WTC11 (cell line): ENCODE measurements at regions not wholly inside any gene's neighbourhood (a gene's known extent, or its start where the extent isn't known, plus 50 kb on each side); places are given as distances from the start of the nearest gene placed in this dataset.

ENCODE experiments used
- ATAC-seq: fragments of 200-7000 bp; cut with Tn5 transposase; 2 replicates; pipeline ENCODE4 v1.10.0; 2021; ENCODE audit warnings: mild to moderate bottlenecking, moderate library complexity
- CTCF ChIA-PET: fragments of 300-600 bp; sonication (Branson Sonifier 250); formaldehyde crosslinking; loops from one replicate; lab custom pipeline; 2021; ENCODE audit warnings: antibody characterized with exemption; lab: Charles Lee
- POLR2A ChIA-PET: fragments of 350-600 bp; sonication (Branson Sonifier 250); formaldehyde crosslinking; loops from one replicate; lab custom pipeline; 2021; ENCODE audit warnings: antibody characterized with exemption; lab: Charles Lee
- DNase-seq: peaks from one replicate; pipeline ENCODE4 v3.0.0; 2021; ENCODE audit warnings: low spot score
- H3K27ac Mint-ChIP-seq: 2 replicates; pipeline ENCODE4 v1.8.0; 2021; ENCODE audit warnings: mixed read lengths
- H3K27me3 Mint-ChIP-seq: 2 replicates; pipeline ENCODE4 v1.8.0; 2021; ENCODE audit warnings: low read depth, mild to moderate bottlenecking, moderate library complexity, mixed read lengths
- H3K36me3 Mint-ChIP-seq: 2 replicates; pipeline ENCODE4 v1.8.0; 2021; ENCODE audit warnings: mixed read lengths
- H3K4me1 Mint-ChIP-seq: 2 replicates; pipeline ENCODE4 v1.8.0; 2022; ENCODE audit warnings: mixed read lengths
- H3K4me3 Mint-ChIP-seq: 2 replicates; pipeline ENCODE4 v1.8.0; 2021; ENCODE audit warnings: mild to moderate bottlenecking, moderate library complexity, mixed read lengths
- H3K9me3 Mint-ChIP-seq: 2 replicates; pipeline ENCODE4 v1.8.0; 2021; ENCODE audit warnings: mixed read lengths
- GRHL2 ChIP-seq: fragments of 250-450 bp; sonication (Bioruptor Pico); IDR thresholded peaks from 2 replicates; pipeline ENCODE4 v1.8.0; 2022; ENCODE audit warnings: mild to moderate bottlenecking, moderate library complexity; ENCODE audit not compliant: insufficient replicate concordance, severe bottlenecking
- NFE2L1 ChIP-seq: sonication (generic); formaldehyde crosslinking; IDR thresholded peaks from 2 replicates; pipeline ENCODE4 v1.8.1; 2023; ENCODE audit warnings: missing genetic modification reagents
- NR1H2 ChIP-seq: sonication (generic); formaldehyde crosslinking; IDR thresholded peaks from 2 replicates; pipeline ENCODE4 v1.9.0; 2021; ENCODE audit warnings: mild to moderate bottlenecking, moderate library complexity, missing genetic modification reagents
- SMAD4 ChIP-seq: sonication (generic); formaldehyde crosslinking; IDR thresholded peaks from 2 replicates; pipeline ENCODE4 v1.8.0; 2022; ENCODE audit warnings: mild to moderate bottlenecking, missing genetic modification reagents
- TCF7 ChIP-seq: sonication (generic); formaldehyde crosslinking; IDR thresholded peaks from 2 replicates; pipeline ENCODE4 v1.8.0; 2022; ENCODE audit warnings: mild to moderate bottlenecking, low read depth, missing genetic modification reagents, moderate library complexity
- ZNF121 ChIP-seq: sonication (generic); formaldehyde crosslinking; IDR thresholded peaks from 2 replicates; pipeline ENCODE4 v1.8.0; 2023; ENCODE audit warnings: missing genetic modification reagents
- ZNF317 ChIP-seq: sonication (generic); formaldehyde crosslinking; IDR thresholded peaks from 2 replicates; pipeline ENCODE4 v1.8.1; 2023; ENCODE audit warnings: low read depth, mild to moderate bottlenecking, moderate library complexity, missing genetic modification reagents, borderline replicate concordance
- ZNF416 ChIP-seq: fragments of 250-450 bp; sonication (Bioruptor Pico); IDR thresholded peaks from 2 replicates; pipeline ENCODE4 v1.9.0; 2021; ENCODE audit warnings: mild to moderate bottlenecking, inconsistent platforms
- TF ChIP-seq, protein P1 (sequence below): fragments of 250-450 bp; sonication (Bioruptor Pico); IDR thresholded peaks from 2 replicates; pipeline ENCODE4 v1.9.0; 2021; ENCODE audit warnings: moderate library complexity, mild to moderate bottlenecking, inconsistent platforms, borderline replicate concordance
- TF ChIP-seq, protein P2 (sequence below): sonication (generic); formaldehyde crosslinking; IDR thresholded peaks from 2 replicates; pipeline ENCODE4 v1.8.1; 2023; ENCODE audit warnings: mild to moderate bottlenecking, missing genetic modification reagents, moderate library complexity
- TF ChIP-seq, protein P3 (sequence below): sonication (generic); formaldehyde crosslinking; IDR thresholded peaks from 2 replicates; pipeline ENCODE4 v1.8.1; 2022; ENCODE audit warnings: mild to moderate bottlenecking, missing genetic modification reagents, moderate library complexity, borderline replicate concordance
- TF ChIP-seq, protein P4 (sequence below): sonication (generic); formaldehyde crosslinking; conservative IDR thresholded peaks from 2 replicates; pipeline ENCODE4 v1.8.1; 2022; ENCODE audit warnings: mild to moderate bottlenecking, missing genetic modification reagents
- TF ChIP-seq, protein P5 (sequence below): sonication (generic); formaldehyde crosslinking; IDR thresholded peaks from 2 replicates; pipeline ENCODE4 v1.8.0; 2023; ENCODE audit warnings: missing genetic modification reagents, mild to moderate bottlenecking, borderline replicate concordance
- TF ChIP-seq, protein P6 (sequence below): fragments of 250-450 bp; sonication (Bioruptor Pico); IDR thresholded peaks from 2 replicates; pipeline ENCODE4 v1.9.0; 2021; ENCODE audit warnings: mild to moderate bottlenecking
- TF ChIP-seq, protein P7 (sequence below): sonication (generic); formaldehyde crosslinking; IDR thresholded peaks from 2 replicates; pipeline ENCODE4 v1.8.1; 2022; ENCODE audit warnings: missing genetic modification reagents, borderline replicate concordance
- TF ChIP-seq, protein P8 (sequence below): sonication (generic); formaldehyde crosslinking; IDR thresholded peaks from 2 replicates; pipeline ENCODE4 v1.8.0; 2022; ENCODE audit warnings: mild to moderate bottlenecking, missing genetic modification reagents
- TF ChIP-seq, protein P9 (sequence below): fragments of 250-450 bp; sonication (Bioruptor Pico); IDR thresholded peaks from 2 replicates; pipeline ENCODE4 v1.8.0; 2021; ENCODE audit warnings: mild to moderate bottlenecking

DNA sequence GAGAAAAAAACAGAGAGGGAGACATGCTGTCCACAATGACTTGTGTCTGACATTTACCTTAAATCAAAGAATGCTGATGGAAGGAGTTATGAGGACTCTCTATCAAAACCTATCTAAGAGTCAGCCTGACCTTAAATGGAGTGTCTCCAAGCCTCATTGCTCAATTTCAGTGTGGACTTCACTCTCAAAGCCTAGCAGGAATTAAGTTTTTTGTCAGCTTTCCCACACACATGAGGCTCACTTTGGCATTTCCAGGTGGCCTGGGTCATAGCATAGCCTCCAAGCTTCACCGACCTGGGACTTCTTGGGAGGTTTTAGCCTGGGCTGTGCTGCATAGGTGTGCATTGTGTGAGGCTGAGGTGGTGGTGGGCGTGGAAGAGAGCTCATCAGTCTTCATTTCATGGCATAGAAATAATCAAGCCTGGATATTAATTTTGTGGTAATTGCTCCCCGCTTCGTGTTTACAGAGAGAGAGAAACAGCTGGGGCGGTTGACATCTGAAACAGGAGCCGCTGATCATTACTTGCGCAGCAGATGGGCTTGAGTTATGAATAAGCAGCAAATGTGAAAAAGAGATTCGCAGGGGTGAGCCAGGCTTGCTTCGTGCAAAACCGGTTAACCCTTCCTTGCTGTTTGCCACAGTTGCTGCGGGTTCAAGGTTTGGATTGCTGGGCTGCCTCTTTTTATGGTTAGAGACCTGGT is 647.8 kb downstream of the INHBA start:
- TF ChIP-seq NR1H2 (CRISPR knock-in tag): no peak
- TF ChIP-seq, protein P1, sequence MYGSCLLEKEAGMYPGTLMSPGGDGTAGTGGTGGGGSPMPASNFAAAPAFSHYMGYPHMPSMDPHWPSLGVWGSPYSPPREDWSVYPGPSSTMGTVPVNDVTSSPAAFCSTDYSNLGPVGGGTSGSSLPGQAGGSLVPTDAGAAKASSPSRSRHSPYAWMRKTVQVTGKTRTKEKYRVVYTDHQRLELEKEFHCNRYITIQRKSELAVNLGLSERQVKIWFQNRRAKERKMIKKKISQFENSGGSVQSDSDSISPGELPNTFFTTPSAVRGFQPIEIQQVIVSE: no peak
- TF ChIP-seq, protein P2, sequence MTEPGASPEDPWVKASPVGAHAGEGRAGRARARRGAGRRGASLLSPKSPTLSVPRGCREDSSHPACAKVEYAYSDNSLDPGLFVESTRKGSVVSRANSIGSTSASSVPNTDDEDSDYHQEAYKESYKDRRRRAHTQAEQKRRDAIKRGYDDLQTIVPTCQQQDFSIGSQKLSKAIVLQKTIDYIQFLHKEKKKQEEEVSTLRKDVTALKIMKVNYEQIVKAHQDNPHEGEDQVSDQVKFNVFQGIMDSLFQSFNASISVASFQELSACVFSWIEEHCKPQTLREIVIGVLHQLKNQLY (CRISPR knock-in tag): no peak
- TF ChIP-seq TCF7 (CRISPR knock-in tag): no peak
- TF ChIP-seq ZNF317 (CRISPR knock-in tag): no peak
- no peak for TF ChIP-seq GRHL2 (CRISPR knock-in tag)
- TF ChIP-seq SMAD4 (CRISPR knock-in tag): no peak
- TF ChIP-seq, protein P3, sequence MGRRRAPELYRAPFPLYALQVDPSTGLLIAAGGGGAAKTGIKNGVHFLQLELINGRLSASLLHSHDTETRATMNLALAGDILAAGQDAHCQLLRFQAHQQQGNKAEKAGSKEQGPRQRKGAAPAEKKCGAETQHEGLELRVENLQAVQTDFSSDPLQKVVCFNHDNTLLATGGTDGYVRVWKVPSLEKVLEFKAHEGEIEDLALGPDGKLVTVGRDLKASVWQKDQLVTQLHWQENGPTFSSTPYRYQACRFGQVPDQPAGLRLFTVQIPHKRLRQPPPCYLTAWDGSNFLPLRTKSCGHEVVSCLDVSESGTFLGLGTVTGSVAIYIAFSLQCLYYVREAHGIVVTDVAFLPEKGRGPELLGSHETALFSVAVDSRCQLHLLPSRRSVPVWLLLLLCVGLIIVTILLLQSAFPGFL (CRISPR knock-in tag): no peak
- TF ChIP-seq, protein P4, sequence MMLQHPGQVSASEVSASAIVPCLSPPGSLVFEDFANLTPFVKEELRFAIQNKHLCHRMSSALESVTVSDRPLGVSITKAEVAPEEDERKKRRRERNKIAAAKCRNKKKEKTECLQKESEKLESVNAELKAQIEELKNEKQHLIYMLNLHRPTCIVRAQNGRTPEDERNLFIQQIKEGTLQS (CRISPR knock-in tag): no peak
- no peak for TF ChIP-seq ZNF121 (CRISPR knock-in tag)
- TF ChIP-seq, protein P5, sequence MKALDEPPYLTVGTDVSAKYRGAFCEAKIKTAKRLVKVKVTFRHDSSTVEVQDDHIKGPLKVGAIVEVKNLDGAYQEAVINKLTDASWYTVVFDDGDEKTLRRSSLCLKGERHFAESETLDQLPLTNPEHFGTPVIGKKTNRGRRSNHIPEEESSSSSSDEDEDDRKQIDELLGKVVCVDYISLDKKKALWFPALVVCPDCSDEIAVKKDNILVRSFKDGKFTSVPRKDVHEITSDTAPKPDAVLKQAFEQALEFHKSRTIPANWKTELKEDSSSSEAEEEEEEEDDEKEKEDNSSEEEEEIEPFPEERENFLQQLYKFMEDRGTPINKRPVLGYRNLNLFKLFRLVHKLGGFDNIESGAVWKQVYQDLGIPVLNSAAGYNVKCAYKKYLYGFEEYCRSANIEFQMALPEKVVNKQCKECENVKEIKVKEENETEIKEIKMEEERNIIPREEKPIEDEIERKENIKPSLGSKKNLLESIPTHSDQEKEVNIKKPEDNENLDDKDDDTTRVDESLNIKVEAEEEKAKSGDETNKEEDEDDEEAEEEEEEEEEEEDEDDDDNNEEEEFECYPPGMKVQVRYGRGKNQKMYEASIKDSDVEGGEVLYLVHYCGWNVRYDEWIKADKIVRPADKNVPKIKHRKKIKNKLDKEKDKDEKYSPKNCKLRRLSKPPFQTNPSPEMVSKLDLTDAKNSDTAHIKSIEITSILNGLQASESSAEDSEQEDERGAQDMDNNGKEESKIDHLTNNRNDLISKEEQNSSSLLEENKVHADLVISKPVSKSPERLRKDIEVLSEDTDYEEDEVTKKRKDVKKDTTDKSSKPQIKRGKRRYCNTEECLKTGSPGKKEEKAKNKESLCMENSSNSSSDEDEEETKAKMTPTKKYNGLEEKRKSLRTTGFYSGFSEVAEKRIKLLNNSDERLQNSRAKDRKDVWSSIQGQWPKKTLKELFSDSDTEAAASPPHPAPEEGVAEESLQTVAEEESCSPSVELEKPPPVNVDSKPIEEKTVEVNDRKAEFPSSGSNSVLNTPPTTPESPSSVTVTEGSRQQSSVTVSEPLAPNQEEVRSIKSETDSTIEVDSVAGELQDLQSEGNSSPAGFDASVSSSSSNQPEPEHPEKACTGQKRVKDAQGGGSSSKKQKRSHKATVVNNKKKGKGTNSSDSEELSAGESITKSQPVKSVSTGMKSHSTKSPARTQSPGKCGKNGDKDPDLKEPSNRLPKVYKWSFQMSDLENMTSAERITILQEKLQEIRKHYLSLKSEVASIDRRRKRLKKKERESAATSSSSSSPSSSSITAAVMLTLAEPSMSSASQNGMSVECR: no peak
- H3K9me3 Mint-ChIP-seq: peaks cover 13% of the 10 kb centered on the region
- peaks cover 76% of the 10 kb centered on the region for H3K27me3 Mint-ChIP-seq
- ChIA-PET CTCF (no interaction called here), POLR2A (no interaction called here)
- peaks cover 8% of the 10 kb centered on the region for H3K36me3 Mint-ChIP-seq
- DNase-seq (no peak), ATAC-seq (no peak)
- peaks cover 42% of the 10 kb centered on the region for H3K4me1 Mint-ChIP-seq
- no peak overlapping the region for H3K4me3 Mint-ChIP-seq
- no peak overlapping the region for H3K27ac Mint-ChIP-seq

DNA sequence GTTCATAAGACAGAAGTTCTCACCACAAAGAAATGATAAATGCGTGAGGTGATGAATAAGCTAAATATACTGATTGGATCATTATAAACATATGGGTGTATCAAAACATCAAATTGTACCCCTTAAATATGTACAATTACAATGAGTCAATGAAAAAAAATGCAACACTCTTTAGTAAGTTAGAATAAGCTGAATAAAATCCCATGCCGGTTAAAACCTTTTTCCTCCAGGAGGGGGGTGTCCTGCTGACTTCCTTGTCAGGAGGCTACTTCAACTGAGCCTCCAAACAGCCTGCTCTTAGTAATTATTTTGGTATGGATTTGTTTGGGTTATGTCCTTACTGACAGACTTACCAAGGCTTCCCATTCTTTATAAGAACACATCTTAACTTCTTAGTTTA is 649.1 kb downstream of the INHBA start:
- no peak for TF ChIP-seq NFE2L1
- TF ChIP-seq, protein P6, sequence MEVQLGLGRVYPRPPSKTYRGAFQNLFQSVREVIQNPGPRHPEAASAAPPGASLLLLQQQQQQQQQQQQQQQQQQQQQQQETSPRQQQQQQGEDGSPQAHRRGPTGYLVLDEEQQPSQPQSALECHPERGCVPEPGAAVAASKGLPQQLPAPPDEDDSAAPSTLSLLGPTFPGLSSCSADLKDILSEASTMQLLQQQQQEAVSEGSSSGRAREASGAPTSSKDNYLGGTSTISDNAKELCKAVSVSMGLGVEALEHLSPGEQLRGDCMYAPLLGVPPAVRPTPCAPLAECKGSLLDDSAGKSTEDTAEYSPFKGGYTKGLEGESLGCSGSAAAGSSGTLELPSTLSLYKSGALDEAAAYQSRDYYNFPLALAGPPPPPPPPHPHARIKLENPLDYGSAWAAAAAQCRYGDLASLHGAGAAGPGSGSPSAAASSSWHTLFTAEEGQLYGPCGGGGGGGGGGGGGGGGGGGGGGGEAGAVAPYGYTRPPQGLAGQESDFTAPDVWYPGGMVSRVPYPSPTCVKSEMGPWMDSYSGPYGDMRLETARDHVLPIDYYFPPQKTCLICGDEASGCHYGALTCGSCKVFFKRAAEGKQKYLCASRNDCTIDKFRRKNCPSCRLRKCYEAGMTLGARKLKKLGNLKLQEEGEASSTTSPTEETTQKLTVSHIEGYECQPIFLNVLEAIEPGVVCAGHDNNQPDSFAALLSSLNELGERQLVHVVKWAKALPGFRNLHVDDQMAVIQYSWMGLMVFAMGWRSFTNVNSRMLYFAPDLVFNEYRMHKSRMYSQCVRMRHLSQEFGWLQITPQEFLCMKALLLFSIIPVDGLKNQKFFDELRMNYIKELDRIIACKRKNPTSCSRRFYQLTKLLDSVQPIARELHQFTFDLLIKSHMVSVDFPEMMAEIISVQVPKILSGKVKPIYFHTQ (CRISPR knock-in tag): no peak
- TF ChIP-seq, protein P7, sequence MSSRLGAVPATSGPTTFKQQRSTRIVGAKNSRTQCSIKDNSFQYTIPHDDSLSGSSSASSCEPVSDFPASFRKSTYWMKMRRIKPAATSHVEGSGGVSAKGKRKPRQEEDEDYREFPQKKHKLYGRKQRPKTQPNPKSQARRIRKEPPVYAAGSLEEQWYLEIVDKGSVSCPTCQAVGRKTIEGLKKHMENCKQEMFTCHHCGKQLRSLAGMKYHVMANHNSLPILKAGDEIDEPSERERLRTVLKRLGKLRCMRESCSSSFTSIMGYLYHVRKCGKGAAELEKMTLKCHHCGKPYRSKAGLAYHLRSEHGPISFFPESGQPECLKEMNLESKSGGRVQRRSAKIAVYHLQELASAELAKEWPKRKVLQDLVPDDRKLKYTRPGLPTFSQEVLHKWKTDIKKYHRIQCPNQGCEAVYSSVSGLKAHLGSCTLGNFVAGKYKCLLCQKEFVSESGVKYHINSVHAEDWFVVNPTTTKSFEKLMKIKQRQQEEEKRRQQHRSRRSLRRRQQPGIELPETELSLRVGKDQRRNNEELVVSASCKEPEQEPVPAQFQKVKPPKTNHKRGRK (CRISPR knock-in tag): no peak
- TF ChIP-seq, protein P8, sequence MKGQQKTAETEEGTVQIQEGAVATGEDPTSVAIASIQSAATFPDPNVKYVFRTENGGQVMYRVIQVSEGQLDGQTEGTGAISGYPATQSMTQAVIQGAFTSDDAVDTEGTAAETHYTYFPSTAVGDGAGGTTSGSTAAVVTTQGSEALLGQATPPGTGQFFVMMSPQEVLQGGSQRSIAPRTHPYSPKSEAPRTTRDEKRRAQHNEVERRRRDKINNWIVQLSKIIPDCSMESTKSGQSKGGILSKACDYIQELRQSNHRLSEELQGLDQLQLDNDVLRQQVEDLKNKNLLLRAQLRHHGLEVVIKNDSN (CRISPR knock-in tag): no peak
- no peak for TF ChIP-seq ZNF416
- TF ChIP-seq, protein P9, sequence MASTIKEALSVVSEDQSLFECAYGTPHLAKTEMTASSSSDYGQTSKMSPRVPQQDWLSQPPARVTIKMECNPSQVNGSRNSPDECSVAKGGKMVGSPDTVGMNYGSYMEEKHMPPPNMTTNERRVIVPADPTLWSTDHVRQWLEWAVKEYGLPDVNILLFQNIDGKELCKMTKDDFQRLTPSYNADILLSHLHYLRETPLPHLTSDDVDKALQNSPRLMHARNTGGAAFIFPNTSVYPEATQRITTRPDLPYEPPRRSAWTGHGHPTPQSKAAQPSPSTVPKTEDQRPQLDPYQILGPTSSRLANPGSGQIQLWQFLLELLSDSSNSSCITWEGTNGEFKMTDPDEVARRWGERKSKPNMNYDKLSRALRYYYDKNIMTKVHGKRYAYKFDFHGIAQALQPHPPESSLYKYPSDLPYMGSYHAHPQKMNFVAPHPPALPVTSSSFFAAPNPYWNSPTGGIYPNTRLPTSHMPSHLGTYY (CRISPR knock-in tag): no peak
- no peak for DNase-seq
- no peak for ATAC-seq
- ChIA-PET CTCF (interaction anchor here (1.5 kb wide), 1 partner anchor 652 kb away, joined by 4 read pairs; no protein-coding TSS in a partner anchor), POLR2A (no interaction called here)
- Mint-ChIP-seq H3K9me3 (peaks cover 13% of the 10 kb centered on the region), H3K36me3 (peaks cover 8% of the 10 kb centered on the region), H3K27me3 (peaks cover 63% of the 10 kb centered on the region), H3K4me3 (no peak overlapping the region), H3K27ac (no peak overlapping the region), H3K4me1 (peaks cover 29% of the 10 kb centered on the region)
